Kidney glomerular epithelial cell (primary cell): ENCODE measurements at regions not wholly inside any gene's neighbourhood (a gene's known extent, or its start where the extent isn't known, plus 50 kb on each side); places are given as distances from the start of the nearest gene placed in this dataset.
A peak's percentile ranks its signal among the peaks of the same experiment; 100 is the strongest.
"Not testable (repeated sequence)": the region's sequence is repeated elsewhere in the genome, so short reads cannot be mapped to it uniquely, and the experiment has no call there.

Source experiments
- DNase-seq: peaks from one replicate; lab custom pipeline; 2025; lab: John Stamatoyannopoulos, UW

GRCh38 chr1:91207691-91208090 lies 185.9 kb upstream of the ZNF644 start:
- not testable (repeated sequence) for DNase-seq

GRCh38 chr1:91204150-91204549 lies 182.3 kb upstream of the ZNF644 start:
- DNase-seq: not testable (repeated sequence)

- DNase-seq: no peak
These were observed 179.9 kb upstream of the ZNF644 start for GRCh38 chr1:91201694-91202093.

- DNase-seq: no peak
These were observed 179.3 kb upstream of the ZNF644 start for GRCh38 chr1:91201176-91201575.

GRCh38 chr1:91200675-91201074 lies 178.8 kb upstream of the ZNF644 start:
- DNase-seq: no peak

- DNase-seq: no peak
These were observed 178.2 kb upstream of the ZNF644 start for GRCh38 chr1:91199988-91200387.

- DNase-seq: no peak
These were observed 169.2 kb upstream of the ZNF644 start for GRCh38 chr1:91190996-91191395.

GRCh38 chr1:91189096-91189495 lies 167.3 kb upstream of the ZNF644 start:
- DNase-seq: no peak

- not testable (repeated sequence) for DNase-seq
These were observed 161.0 kb upstream of the ZNF644 start for GRCh38 chr1:91182807-91183206.

GRCh38 chr1:91176250-91176649 lies 154.4 kb upstream of the ZNF644 start:
- no peak for DNase-seq

GRCh38 chr1:91174734-91175133 lies 152.9 kb upstream of the ZNF644 start:
- no peak for DNase-seq

- DNase-seq: no peak
These were observed 151.6 kb upstream of the ZNF644 start for GRCh38 chr1:91173346-91173890.

GRCh38 chr1:91172541-91172940 lies 150.7 kb upstream of the ZNF644 start:
- no peak for DNase-seq

- DNase-seq: no peak
These were observed 150.1 kb upstream of the ZNF644 start for GRCh38 chr1:91171898-91172297.

- DNase-seq: no peak
These were observed 148.7 kb upstream of the ZNF644 start for GRCh38 chr1:91170571-91170970.

- DNase-seq: peak; percentile 53
These were observed 144.4 kb upstream of the ZNF644 start for GRCh38 chr1:91166106-91166712.

- DNase-seq: peak; percentile 52
These were observed 143.3 kb upstream of the ZNF644 start for GRCh38 chr1:91165033-91165654.

GRCh38 chr1:91162613-91163012 lies 140.8 kb upstream of the ZNF644 start:
- DNase-seq: no peak

- no peak for DNase-seq
These were observed 139.9 kb upstream of the ZNF644 start for GRCh38 chr1:91161749-91162148.

- no peak for DNase-seq
These were observed 139.3 kb upstream of the ZNF644 start for GRCh38 chr1:91161166-91161565.

- DNase-seq: no peak
These were observed 138.7 kb upstream of the ZNF644 start for GRCh38 chr1:91160363-91161075.

- DNase-seq: no peak
These were observed 131.5 kb upstream of the ZNF644 start for GRCh38 chr1:91153341-91153740.

GRCh38 chr1:91152331-91152730 lies 130.5 kb upstream of the ZNF644 start:
- DNase-seq: no peak
